Lower leg skin (tissue), 4 donors: ENCODE measurements at regions not wholly inside any gene's neighbourhood (a gene's known extent, or its start where the extent isn't known, plus 50 kb on each side); places are given as distances from the start of the nearest gene placed in this dataset.
A peak's percentile ranks its signal among the peaks of the same experiment; 100 is the strongest.
"Not testable (repeated sequence)": the region's sequence is repeated elsewhere in the genome, so short reads cannot be mapped to it uniquely, and the experiment has no call there.

Experiments used
- DNase-seq, 2 donors: peaks; one replicate each; pipeline ENCODE4 v3.0.0-alpha.2; 2019; ENCODE audit warnings: low spot score in 2 of 2
- H3K4me3 ChIP-seq: fragments of 200-600 bp; sonication (generic); 2 replicates; pipeline ENCODE4 v1.5.1; 2017; ENCODE audit warnings: mild to moderate bottlenecking, low read depth; ENCODE audit not compliant: poor library complexity, severe bottlenecking
- POLR2A ChIP-seq, 2 donors: fragments of 450-650 bp; IDR thresholded peaks; one replicate each; pipeline ENCODE4 v1.6.1; 2016 to 2017; ENCODE audit warnings: antibody characterized with exemption in 2 of 2, mild to moderate bottlenecking in 1 of 2, moderate library complexity in 1 of 2
- WGBS, 2 donors: methylation state at CpG; one replicate each; pipeline ENCODE4 v1.1.5; 2018; 5-methylcytosine and 5-hydroxymethylcytosine counted together
- intact Hi-C: fragments of 100-400 bp; cut with DNase I; formaldehyde crosslinking; loops from one replicate; pipeline ENCODE4 v1.15.0; 2023; ENCODE audit warnings: low total_unique reads
- TF ChIP-seq, protein P1 (sequence below), 3 donors: fragments of 450-650 bp; IDR thresholded peaks; one replicate each; pipeline ENCODE4 v1.5.1; 2016; ENCODE audit warnings: antibody characterized with exemption in 3 of 3, mild to moderate bottlenecking in 3 of 3, moderate library complexity in 2 of 3

DNA sequence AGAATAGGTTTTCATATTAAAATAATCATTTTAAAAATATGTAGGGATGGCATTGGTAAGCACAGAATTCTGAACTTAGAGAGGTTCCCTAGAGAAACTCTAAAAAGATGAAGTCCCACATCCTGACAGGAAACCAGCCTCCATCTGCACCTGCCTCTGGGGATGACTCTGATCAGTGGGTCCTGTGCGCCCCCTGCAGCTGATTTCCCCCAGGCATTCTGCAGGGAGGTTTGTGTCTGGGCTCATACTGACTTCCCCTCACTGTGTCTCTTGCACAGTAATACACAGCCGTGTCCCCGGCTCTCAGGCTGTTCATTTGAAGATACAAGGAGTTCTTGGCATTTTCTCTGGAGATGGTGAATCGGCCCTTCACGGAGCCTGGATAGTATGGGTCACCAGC is 602.9 kb downstream of the TMEM121 start:
- 71 to 84% methylated on average over 5 of the region's 5 CpGs for WGBS, 2 donors
- TF ChIP-seq POLR2A (IDR thresholded peaks at IDR 0.05): no peak
- TF ChIP-seq, protein P1, sequence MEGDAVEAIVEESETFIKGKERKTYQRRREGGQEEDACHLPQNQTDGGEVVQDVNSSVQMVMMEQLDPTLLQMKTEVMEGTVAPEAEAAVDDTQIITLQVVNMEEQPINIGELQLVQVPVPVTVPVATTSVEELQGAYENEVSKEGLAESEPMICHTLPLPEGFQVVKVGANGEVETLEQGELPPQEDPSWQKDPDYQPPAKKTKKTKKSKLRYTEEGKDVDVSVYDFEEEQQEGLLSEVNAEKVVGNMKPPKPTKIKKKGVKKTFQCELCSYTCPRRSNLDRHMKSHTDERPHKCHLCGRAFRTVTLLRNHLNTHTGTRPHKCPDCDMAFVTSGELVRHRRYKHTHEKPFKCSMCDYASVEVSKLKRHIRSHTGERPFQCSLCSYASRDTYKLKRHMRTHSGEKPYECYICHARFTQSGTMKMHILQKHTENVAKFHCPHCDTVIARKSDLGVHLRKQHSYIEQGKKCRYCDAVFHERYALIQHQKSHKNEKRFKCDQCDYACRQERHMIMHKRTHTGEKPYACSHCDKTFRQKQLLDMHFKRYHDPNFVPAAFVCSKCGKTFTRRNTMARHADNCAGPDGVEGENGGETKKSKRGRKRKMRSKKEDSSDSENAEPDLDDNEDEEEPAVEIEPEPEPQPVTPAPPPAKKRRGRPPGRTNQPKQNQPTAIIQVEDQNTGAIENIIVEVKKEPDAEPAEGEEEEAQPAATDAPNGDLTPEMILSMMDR (IDR thresholded peaks at IDR 0.05): no peak
- intact Hi-C loops: no loop called here
- no peak for DNase-seq
- H3K4me3 ChIP-seq: no peak overlapping the region

DNA sequence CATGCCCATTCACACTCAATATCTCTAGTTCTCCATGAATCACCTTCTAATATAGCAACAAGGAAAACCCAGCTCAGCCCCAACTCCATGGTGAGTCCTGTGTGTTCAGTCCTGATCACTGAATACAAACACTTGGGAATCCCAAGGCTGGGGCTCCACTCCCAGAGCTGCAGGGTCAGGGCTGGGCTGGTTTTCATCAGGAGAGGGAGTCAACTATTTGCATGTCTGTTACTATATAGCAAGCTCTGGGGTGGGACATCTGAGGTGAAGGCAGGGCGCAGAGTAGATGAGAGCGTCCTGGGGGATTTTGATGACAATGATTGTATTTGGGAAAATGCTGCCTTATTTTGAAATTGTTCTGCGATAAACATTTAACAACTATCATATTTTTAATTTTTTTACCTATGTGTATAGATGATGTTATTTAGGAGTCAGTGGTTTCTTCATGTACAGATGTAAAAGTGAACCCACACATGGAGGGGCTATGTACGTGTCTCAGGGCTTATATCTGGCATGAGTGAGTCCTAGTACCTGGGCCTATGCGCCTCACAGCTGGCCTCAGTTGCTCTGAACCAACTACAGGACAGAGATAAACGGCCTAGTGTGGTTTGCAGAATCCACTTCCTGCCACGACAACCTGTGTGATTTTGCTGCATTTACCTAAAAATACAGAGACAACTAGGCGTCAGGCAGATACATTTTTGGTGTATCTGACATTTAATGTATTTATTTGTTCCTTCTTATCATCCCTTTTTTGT is 603.7 kb downstream of the TMEM121 start:
- WGBS, 2 donors: 58 to 63% methylated on average over 8 of the region's 8 CpGs
- H3K4me3 ChIP-seq: not testable (repeated sequence)

DNA sequence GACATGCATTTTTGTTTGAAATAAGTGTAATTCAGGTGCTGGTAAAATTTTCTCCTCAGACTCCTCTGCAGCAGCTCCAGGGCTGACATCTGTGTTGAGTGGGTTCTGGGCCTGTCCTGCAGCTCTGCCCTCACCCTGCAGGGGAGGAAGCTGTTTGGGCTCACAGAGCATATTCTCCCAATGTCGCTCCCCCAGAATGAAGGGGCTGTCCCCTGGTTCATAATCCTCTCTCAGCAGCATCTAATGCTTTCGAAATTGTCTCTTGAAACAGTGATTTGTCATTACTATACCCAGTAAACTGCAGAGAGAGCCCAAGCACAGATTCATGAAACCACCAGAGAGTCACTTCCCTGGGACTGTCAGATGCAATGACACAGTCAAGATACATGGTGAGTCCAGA is 606.7 kb downstream of the TMEM121 start:
- intact Hi-C loops, DNase-seq: not testable (repeated sequence)
- WGBS, 2 donors: 43 to 45% methylated on average over 2 of the region's 2 CpGs

More for the DNA sequence above, 603.7 kb downstream of the TMEM121 start:
- DNase-seq, intact Hi-C loops: not testable (repeated sequence)

DNA sequence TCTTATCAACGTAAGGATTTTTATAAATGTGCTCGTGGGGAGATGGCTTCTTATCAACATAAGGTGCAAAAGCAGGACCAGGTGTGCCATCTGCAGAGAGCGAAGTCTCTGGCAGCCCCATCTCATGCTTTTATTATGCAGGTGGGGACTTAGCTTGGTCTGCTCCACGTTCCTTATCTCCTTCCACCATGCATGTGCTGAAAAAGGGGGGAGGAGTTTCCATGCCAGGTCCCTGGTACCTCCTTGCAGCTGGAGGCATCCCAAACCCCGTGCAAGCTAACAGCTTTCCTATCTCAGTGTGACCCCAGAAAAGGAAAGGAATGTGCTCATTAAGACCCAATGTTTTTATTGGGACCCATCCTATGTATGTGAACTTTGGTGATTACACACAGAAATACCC is 608.5 kb downstream of the TMEM121 start:
- intact Hi-C loops: no loop called here
- DNase-seq: no peak
- 49 to 56% methylated on average over 5 of the region's 5 CpGs for WGBS, 2 donors
- TF ChIP-seq POLR2A (IDR thresholded peaks at IDR 0.05): no peak
- TF ChIP-seq, protein P1 (IDR thresholded peaks at IDR 0.05): no peak
- H3K4me3 ChIP-seq: no peak overlapping the region

More for the DNA sequence above, 606.7 kb downstream of the TMEM121 start:
- H3K4me3 ChIP-seq: not testable (repeated sequence)

DNA sequence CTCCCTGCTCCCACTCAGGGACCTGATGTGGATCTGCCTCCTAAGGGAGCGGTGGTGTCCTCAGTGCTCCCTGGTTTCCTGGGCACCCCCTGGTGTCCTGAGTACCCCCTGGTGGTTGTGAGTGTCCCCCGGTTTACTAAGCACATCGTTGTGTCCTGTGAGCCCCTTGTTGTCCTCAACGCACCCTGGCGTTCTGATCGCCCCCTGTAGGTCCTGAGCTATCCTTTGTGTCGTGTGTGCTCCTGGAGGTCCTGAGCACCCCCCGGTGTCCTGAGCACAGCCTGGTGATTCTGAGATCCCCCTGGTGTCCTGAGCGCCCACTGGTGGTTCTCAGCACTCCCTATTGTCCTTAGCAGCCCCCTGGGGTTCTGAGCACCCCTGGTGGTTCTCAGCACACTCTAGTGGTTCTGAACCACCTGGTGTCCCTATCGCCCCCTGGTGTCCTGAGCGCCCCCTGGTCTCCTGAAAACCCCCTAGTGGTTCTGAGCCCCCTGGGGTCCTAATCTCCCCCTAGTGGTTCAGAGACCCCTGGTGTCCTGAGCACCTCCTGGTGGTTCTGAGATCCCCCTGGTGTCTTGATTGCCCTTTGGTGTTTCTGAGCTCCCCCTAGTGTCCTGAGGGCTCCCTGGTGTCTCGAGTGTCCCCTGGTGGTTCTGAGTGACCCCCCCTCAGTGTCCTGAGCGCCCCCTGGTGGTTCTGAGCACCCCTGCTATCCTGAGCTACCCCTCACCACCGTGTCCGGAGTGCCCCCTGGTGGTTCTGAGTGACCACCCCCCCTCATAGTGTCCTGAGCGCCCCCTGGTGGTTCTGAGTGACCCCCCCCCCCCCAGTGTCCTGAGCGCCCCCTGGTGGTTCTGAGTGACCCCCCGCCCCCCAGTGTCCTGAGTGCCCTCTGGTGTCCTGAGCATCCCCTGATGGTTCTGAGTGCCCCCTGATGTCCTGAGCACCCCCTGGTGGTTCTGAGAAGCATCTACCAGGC is 615.1 kb downstream of the TMEM121 start:
- intact Hi-C loops: no loop called here
- WGBS, 2 donors: 74 to 80% methylated on average over 11 to 12 of the region's 18 CpGs
- TF ChIP-seq, protein P1 (IDR thresholded peaks at IDR 0.05): no peak
- TF ChIP-seq POLR2A (IDR thresholded peaks at IDR 0.05): no peak
- no peak for DNase-seq
- no peak overlapping the region for H3K4me3 ChIP-seq

DNA sequence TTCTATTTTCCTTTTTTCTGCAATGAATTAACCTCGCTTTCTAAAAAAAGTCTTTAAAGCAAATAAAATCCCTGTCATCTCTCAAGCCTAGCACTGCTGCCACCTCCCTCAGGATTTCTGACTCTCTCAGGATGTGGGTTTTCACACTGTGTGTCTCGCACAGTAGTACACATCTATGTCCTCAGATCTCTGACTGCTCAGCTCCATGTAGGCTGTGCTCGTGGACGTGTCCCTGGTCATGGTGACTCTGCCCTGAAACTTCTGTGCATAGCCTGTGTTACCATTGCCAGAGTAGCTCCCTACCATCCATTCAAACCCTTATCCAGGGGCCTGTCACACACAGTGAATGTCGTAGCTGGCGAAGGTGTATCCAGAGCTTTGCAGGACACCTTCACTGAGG is 619.3 kb downstream of the TMEM121 start:
- DNase-seq, intact Hi-C loops, H3K4me3 ChIP-seq: not testable (repeated sequence)
- 68 to 78% methylated on average over 6 of the region's 6 CpGs for WGBS, 2 donors

- H3K4me3 ChIP-seq, intact Hi-C loops: not testable (repeated sequence)
- TF ChIP-seq, protein P1 (IDR thresholded peaks at IDR 0.05): peak in 1 of 3 donors; percentile 50
- DNase-seq: peak; percentile 44 to 90
- WGBS, 2 donors: 23 to 25% methylated on average over 17 of the region's 17 CpGs
Measured at GRCh38 chr14:106153362-106153955, 627.1 kb downstream of the TMEM121 start.
